ENCODE measurements at regions not wholly inside any gene's neighbourhood (a gene's known extent, or its start where the extent isn't known, plus 50 kb on each side); places are given as distances from the start of the nearest gene placed in this dataset.

DNA sequence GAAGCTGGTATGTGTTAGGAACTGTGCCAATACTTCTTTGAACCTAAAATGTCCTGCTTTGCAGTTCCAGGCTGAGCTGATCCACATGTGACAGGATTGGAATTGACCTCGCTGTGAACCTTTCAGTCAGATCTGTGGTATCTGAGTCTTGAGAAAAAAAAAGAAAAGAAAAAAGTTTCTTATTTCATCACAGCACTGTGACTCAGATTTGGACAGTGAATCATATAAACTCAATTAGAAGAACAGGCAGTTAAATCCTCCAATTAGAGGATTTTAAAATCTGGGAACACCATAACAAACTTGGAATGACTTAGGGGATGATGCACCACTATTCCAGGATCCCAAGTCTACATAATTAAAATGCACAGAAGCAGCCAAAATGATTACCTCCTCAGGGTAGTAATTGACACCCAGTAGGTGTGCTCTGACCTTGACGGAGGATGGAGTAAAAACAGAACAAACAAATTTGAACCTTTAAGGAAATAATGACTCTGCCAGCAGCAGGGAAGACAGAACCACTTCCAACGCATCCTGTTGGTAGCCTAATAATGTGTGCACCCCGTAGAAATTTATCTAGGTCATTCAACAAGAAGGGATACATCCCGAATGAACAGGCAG, 57.8 kb upstream of the RAI14 start:
- DNase-seq: peak; percentile 95

- DNase-seq: no peak
These were observed 56.5 kb upstream of the RAI14 start for GRCh38 chr5:34599471-34600117.

GRCh38 chr5:34600118-34600493, 56.0 kb upstream of the RAI14 start:
- no peak for DNase-seq

DNA sequence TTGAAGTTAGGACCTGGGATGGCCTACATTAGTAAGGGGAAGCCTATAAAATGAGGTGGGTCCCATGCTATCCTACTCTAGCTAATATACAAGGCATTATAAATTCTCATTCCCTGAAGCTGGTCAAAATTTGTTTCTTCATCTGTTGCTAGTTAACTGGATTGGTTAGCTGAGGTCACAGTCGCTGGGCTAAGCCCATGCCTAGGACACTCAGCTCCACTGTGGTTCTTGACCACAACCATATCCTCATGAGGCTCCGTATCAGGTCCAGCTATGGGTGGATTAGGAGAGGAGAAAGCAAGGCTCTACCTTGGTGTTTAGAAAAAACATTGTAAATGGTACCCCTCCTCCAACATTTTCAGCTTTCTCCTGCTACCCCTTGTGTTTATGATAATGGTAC, 52.8 kb upstream of the RAI14 start:
- no peak for DNase-seq

DNA sequence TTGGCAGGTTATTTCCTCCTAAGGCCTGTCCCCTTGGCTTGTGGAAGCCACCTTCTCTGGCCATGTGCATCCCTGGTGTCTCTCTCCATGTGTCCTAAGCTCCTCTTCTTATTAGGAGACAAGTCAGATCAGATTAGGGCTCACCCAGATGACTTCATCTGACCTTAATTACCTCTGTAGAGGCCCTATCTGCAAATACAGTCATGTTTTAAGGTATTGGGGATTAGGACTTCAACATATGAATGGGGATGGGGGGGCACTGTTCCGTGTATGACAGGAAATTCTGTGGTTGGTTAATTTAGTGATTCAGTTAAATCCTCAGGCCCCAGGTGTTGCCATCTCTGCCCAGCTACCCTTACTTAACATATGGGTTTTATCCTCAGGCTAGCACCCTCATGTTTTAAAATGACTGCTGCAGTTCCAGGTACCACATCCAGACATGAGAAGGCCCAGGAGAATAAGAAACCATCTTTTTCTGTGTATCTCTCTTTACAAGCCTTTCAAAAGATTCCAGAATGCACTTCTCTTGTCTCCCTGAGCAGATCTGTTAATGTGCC, 51.9 kb upstream of the RAI14 start:
- DNase-seq: no peak

DNA sequence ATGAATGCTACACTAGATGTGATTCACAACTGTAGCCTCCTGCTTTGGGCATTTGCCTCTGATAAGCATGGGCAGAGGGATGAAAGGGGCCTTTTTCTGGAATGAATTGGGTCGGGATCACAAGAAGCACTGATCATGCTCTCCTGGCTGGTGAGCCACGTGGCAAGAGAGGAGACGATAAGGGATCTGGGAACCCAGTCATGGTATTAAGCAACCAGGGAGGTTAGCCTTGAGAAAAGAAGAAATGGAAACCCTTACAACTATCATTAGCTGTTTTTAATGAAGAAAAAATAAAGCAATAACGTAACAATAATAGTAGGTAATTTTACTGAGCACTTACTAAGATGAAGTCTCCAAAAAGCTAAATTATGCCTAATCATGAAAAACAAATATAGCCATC, 50.0 kb upstream of the RAI14 start:
- no peak for DNase-seq
